Keratinocyte (primary cell): ENCODE measurements at regions not wholly inside any gene's neighbourhood (a gene's known extent, or its start where the extent isn't known, plus 50 kb on each side); places are given as distances from the start of the nearest gene placed in this dataset.

ENCODE experiments used
- CTCF ChIP-seq, 3 experiments: IDR thresholded peaks in 1 of 3; conservative IDR thresholded peaks in 1 of 3; optimal IDR thresholded peaks in 1 of 3; 2 replicates in 2 of 3; 3 replicates in 1 of 3; pipeline versions ENCODE3 to v1.5.1; 2011; ENCODE audit warnings: low read length in 3 of 3, mild to moderate bottlenecking in 3 of 3, moderate library complexity in 2 of 3, control low read depth in 1 of 3, inconsistent platforms in 1 of 3; ENCODE audit not compliant: insufficient read depth in 2 of 3; ENCODE audit errors: extremely low read depth in 1 of 3
- EZH2 ChIP-seq: IDR thresholded peaks from one replicate; pipeline ENCODE4 v1.6.1; 2012; ENCODE audit warnings: inconsistent platforms, mild to moderate bottlenecking, low read length, moderate library complexity

- TF ChIP-seq EZH2 (no peak), CTCF (optimal IDR thresholded peaks at IDR 0.05 in 1 of 3, IDR thresholded peaks at IDR 0.05 in 1 of 3, conservative IDR thresholded peaks at IDR 0.05 in 1 of 3; ENCODE audit: extremely low read depth in 1 of 3, insufficient read depth in 2 of 3, low read length in 3 of 3) (no peak)
Observed at GRCh38 chr2:106280224-106280623, 86.1 kb upstream of the UXS1 start.
